Dermis blood vessel endothelial cell (primary cell): ENCODE measurements at regions not wholly inside any gene's neighbourhood (a gene's known extent, or its start where the extent isn't known, plus 50 kb on each side); places are given as distances from the start of the nearest gene placed in this dataset.
A peak's percentile ranks its signal among the peaks of the same experiment; 100 is the strongest.
"Not testable (repeated sequence)": the region's sequence is repeated elsewhere in the genome, so short reads cannot be mapped to it uniquely, and the experiment has no call there.

Experiments used
- DNase-seq: peaks from one replicate; pipeline ENCODE4 v3.0.0; 2010

DNA sequence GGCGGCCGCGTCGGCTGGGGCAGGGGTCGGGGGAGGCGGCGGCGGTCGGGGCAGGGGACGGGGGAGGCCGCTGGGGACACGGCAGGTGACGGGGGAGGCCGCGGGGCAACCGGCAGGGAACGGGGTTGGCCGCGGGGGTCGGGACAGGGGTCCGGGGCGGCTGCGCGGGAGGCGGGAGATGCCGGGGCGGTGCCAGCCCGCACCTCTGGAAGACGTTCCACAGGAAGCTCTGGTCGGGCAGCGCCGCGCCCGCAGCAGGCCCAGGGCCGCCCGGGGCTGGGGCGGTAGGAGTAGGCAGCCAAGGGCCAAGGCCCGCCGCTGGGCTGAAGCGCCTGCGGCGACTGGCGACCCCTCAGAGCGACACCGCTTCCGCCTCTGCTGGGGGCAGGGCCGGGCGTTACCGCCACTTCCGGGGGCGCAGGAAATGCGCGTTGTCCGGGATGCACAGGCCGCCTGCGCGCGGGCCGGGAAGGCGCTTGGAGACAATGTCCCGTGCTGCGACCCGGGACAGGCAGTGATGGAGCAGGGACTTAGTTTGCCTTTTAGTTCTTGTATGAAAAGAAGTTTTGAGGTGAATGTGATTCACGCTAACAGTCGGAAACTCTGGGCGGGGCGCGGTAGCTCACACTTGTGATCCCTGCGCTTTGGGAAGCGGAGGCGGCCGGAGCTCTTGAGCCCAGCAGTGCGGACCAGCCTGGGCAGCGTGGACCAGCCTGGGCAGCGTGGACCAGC is 110.0 kb upstream of the LPCAT1 start:
- DNase-seq, result peak; percentile 46

DNA sequence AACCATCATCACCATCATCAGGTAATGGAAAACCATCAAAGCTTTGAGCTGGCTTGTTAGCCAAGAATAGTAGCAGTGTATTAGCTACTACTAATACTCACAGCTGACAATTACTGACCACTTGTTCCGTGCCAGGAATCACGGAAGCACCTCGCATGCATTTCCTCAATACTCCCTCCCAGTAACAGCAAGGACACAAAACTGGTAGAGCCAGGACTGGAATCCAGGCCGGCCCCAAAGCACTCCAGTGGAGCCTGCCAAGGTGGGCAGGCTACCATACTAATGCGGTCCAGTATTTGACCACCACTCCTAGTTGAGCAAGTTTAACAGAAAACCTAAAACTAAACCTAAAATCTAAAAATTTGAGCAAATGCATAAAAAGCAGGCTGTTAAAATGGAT is 107.2 kb upstream of the LPCAT1 start:
- DNase-seq, result not testable (repeated sequence)

DNA sequence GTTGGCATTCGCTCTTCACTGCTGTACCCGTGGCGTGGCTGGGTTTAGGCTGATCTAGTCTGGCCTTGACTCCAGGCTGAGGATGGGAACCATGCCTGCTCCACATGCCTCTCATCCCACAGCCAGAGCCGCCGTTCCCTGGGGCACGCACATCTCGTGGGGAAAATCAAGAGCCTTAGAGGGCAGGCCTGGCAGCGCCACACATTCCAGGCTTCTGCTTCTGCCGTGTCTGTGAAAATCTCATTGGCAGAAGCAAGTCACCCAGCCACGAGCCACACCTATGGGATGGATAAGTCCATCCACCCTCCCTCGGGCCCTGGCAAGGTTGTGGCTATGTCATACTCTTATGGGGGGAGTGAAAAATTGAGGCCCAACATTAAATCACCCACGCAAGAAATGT is 102.6 kb upstream of the LPCAT1 start:
- not testable (repeated sequence) for DNase-seq

DNA sequence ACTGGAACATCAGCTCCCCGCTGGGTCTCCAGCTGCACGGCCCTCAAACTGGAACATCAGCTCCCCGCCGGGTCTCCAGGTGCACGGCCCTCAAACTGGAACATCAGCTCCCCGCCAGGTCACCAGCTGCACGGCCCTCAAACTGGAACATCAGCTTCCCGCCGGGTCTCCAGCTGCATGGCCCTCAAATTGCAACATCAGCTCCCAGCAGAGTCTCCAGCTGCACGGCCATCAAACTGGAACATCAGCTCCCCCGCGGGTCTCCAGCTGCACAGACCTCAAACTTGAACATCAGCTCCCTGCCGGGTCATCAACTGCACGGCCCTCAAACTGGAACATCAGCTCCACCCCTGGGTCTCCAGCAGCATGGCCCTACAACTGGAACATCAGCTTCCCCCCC is 95.8 kb upstream of the LPCAT1 start:
- not testable (repeated sequence) for DNase-seq

DNA sequence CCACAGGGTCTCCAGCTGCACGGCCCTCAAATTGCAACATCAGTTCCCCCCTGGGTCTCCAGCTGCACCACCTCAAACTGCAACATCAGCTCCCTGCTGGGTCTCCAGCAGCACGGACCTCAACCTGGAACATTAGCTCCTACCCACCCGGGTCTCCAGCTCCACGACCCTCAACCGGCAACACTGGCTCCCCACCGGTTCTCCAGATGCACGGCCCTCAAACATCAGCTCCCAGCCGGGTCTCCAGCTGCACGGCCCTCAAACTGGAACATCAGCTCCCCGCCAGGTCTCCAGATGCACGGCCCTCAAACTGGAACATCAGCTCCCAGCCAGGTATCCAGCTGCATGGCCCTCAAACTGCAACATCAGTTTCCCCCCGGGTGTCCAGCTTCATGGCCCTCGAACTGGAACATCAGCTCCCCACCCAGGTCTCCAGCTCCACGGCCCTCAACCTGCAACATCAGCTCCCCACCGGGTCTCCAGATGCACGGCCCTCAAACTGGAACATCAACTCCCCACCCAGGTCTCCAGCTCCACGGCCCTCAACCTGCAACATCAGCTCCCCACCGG is 94.6 kb upstream of the LPCAT1 start:
- DNase-seq, result not testable (repeated sequence)

DNA sequence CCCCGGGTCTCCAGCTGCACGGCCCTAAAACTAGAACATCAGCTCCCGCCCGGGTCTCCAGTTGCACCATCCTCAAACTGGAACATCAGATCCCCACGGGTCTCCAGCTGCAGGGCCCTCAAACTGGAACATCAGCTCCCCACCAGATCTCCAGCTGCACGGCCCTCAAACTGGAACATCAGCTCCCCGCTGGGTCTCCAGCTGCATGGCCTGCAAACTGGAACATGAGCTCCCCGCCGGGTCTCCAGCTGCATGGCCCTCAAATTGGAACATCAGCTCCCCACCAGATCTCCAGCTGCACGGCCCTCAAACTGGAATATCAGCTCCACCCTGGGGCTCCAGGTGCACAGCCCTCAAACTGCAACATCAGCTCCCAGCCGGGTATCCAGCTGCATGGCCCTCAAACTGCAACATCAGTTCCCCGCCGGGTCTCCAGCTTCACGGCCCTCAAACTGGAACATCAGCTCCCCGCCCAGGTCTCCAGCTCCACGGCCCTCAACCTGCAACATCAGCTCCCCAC is 93.5 kb upstream of the LPCAT1 start:
- not testable (repeated sequence) for DNase-seq

DNA sequence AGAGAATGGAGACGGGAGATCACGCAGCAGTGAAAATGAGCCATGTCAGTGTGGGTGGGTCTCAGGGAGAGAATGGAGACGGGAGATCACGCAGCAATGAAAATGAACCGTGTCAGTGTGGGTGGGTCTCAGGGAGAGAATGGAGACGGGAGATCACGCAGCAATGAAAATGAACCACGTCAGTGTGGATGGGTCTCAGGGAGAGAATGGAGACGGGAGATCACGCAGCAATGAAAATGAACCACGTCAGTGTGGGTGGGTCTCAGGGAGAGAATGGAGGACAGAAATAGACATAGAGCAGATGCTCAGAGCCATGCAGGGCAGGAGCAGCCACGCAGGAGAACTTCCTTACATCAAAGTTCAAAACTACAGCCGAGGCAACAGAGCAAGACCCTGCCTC is 89.8 kb upstream of the LPCAT1 start:
- DNase-seq, result not testable (repeated sequence)

DNA sequence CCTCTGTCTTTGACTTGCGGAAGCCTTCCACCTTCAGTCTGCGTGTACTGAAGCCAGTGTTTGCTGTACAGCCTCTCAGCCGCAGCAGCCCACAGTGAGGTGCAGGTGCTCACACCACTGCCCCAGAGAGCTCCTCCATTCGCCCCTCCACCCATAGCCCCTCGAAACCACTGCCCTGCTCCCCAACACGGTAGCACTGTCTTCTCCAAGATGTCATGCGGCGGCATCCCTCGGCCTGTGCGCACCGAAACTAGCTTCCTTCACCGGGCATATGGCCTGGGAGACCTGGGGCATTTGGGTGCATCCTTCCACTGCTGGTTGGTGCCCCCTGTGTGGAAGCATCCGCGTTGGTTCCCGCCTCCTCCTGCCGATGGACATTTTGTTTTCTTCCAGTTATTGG is 86.8 kb upstream of the LPCAT1 start:
- DNase-seq, result not testable (repeated sequence)

DNA sequence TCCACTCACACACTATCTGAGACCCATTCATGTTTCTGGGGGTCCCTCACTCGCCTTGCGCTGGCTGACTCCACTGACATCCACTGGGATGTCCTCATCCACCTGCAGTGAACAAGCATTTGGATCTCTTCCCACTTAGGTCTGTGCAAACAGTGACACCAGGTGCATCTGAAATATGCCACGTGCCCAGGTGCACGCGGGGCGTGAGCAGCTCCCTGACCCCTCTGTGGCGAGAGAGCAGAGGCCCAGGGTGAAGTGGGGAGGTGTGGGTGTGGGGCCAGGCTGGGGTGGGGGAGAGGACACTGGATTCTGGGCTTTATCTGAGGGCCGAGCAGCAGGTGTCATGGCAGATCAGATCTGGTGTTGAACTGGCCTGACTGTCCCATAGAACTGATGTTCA is 85.4 kb upstream of the LPCAT1 start:
- DNase-seq, result not testable (repeated sequence)

DNA sequence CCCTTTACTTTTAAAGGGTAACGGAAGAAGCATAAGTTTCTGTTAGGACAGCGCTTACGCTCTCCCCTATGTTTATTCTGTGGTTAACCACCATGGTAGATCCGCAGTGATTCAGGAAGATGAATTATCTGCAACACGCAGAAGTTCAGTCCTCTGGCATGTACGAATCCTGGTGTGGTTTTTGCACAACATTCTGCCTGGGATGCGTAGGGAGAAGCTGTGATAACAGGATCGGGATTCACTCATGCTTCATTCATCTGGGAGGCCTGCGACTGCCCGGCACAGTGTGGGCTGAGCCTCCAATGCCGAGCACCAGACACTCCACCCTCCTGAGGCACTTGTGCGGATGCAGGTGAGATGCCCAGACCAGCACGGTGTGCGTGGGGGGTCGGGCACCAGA is 84.6 kb upstream of the LPCAT1 start:
- DNase-seq, result not testable (repeated sequence)

DNA sequence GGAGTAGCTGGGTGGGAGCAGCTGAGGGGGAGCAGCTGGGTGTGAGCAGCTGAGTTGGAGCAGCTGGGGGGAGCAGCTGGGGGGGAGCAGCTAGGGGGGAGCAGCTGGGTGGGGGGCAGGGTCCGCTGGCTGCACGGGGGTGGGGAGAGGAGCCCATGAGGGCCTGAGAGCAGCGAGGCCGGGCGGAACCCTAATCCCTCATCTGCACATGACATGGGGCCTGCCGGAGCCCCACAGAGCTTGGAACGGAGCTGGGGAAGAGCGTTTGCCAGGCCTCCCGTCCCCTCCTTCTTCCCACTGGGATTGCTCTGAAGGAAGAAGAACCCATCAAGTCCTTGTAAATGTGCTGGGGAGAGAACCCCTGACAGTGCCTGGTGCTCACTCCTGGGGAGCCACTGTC is 83.2 kb upstream of the LPCAT1 start:
- not testable (repeated sequence) for DNase-seq

DNA sequence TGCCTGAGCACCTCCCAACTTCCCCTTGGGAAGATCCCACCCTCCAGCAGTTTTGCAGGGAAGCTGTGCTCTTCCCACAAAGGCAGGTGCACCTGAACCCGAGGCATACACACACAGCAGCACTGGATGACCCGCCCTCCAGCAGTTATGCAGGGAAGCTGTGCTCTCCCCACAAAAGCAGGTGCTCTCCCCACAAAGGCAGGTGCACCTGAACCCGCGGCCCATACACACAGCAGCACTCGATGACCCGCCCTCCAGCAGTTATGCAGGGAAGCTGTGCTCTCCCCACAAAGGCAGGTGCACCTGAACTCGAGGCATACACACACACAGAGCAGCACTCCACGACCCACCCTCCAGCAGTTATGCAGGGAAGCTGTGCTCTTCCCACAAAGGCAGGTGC is 80.2 kb upstream of the LPCAT1 start:
- DNase-seq, result not testable (repeated sequence)

DNA sequence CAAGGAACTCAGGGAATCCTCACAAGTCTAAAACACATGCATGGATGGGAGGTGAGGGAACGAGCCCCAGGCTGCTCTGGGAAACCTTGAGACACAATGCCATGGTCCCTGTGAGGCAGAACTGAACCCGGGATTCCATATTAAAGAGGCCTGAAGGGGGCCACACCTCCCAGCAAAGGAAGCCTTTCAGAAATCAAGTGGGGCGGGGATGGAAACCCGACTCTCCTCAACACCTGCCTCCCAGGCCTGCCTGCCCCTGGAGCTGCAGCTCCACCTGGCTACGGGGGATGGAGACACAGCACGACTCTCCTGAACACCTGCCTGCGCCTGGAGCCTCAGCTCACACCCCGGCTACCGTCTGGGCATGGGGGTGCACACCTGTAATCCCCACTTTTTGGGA is 77.8 kb upstream of the LPCAT1 start:
- peak; percentile 6 for DNase-seq

DNA sequence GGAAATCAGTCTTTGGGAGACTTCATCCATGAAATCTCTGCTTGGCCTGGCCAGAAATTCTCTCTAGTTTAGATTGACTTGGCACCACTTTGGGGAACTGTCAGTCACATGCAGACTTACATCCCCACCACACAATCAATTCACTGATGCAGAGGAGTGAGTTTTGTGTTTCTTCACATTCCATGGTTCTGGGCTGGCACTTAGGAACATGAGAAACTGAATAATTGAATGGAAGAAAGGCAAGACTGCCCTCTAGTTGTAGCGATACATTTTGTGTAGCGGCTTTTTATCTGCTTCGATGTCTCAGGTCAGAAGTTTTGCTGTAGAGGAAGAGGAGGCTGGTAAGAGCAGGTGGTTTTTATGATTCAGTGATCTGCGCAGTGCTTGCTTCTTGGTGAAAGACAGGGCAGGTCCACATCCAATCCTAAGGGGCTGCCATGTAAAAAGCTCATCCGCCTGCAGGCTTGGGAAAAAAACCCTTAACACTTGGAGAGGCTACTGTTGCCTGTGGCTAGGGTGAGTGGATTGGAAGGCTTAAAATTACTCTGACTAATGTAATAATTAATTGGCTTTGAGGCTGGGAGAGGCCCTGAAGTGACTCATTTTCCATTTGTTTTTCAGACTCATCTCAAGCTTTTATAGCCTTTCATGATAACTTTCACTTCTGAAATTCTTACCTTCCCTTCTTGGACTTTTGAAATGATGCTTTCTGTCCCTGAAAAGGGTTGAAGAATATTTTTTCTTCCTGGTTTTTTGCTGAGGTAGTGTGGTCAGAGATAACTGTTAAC is 75.4 kb upstream of the LPCAT1 start:
- DNase-seq, result peak; percentile 58

DNA sequence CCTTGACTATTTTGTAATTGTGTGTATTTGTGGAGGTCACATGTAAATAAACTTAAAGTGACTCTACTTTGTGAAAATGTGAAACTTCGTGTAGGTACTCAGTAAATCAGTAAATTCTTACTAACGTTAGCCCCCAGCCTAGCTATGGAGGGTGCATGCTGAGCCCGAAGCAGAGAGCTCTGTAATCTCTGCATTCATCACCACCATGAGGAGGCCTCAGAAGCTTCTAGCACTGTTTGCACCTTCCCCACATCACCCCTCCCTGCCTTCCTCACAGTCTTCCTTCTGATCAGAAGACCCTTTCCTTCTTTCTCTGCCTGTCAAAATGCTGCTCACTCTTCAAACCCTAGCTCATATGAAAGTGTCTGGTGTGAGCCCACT is 73.3 kb upstream of the LPCAT1 start:
- DNase-seq, result peak; percentile 29

DNA sequence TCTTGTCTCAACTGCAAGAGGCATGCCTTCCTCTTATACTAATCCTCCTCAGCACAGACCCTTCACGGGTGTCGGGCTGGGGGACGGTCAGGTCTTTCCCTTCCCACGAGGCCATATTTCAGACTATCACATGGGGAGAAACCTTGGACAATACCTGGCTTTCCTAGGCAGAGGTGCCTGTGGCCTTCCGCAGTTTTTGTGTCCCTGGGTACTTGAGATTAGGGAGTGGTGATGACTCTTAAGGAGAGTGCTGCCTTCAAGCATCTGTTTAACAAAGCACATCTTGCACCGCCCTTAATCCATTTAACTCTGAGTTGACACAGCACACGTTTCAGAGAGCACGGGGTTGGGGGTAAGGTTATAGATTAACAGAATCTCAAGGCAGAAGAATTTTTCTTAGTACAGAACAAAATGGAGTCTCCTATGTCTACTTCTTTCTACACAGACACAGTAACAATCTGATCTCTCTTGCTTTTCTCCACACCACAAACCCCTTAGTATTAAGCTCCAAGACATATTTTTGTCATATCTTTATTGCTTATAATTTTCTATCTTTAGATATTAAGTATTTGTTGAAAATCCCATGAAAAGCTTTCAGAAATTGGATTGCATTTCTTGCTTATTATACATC is 72.8 kb upstream of the LPCAT1 start:
- not testable (repeated sequence) for DNase-seq

DNA sequence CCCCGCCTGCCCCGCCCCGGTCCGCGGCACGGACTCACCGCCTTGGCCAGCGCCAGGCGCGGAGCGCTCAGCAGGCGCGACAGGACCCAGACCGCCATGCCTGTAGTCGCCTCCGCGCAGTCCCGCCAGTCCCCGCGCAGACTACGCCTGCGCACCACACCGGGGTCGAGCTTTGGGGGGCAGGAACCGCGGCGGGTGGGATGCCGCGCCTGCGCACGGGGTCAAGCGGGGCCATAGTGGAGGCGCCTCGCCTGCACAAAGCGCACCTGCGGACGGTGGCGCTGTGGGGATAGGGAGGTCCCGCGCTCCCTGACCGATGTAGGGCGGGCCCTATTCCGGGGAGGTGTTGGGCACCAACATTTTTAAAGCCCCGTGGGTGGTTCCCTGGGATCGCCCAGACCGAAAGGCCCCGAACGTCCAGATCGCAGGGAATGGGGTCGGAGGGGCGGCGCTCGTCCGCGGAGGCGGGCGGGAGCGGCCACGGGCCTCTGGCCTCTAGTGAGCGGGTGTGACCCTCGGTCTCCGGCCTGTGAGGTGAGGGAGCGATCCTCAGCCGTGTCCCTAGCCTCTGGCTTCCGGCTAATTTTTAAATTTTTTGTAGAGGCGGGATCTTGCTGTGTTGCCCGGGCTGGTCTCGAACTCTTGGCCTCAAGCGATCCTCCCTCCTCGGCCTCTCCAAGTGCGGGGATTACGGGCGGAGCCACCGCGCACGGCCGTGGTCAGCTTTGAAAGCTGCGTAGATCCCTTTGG is 70.8 kb upstream of the LPCAT1 start:
- peak; percentile 85 for DNase-seq

DNA sequence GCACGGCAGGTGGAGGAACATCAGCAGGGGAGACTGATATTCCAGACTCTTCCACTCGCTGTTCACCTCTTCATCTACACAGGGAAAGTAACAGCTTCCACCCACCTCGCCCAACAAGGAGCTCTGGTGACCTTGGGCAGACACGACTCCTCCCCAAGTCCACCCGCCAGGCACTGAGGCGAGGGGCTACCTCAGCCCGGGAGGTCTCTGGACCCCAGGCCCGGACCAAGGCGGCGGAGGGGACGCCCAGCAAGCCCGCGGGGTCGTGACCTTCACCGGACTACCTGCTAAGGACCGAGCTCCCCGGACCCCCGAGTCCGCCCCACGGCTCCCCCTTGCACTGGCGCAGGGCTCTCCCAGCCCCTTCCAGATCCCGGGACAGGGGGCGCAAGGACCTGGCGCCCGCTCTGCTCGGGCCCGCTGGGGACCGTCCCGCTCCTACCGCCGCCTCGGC is 70.2 kb upstream of the LPCAT1 start:
- peak; percentile 14 for DNase-seq

DNA sequence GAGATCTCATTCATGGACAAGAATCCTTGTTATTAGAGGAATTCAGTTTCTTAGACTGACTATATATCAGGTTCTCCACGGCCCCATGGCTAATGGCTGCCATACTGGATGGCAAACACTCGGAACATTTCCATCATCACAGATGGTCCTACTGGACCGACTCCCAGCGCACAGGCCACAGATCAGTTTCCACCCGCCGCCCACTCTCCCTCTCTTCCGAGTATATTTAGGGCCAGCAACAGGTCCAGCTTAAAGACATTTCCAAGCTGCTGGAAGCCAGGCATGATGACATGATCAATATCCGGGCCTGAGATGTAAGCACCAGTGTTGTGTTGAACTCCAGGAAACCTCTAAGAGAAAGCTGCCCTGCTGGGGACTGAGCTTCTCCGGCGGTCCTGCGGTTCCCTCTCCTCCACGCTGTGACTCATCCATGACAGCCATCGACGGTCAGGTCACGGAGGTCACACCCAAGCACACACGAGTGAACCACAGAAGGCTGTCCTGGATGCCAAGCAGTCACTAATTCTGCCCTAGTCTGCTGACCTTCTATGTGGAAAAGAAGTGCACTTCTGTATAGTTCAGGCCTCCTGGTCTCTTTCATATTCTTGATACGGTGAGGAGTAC is 64.4 kb upstream of the LPCAT1 start:
- DNase-seq, result not testable (repeated sequence)

DNA sequence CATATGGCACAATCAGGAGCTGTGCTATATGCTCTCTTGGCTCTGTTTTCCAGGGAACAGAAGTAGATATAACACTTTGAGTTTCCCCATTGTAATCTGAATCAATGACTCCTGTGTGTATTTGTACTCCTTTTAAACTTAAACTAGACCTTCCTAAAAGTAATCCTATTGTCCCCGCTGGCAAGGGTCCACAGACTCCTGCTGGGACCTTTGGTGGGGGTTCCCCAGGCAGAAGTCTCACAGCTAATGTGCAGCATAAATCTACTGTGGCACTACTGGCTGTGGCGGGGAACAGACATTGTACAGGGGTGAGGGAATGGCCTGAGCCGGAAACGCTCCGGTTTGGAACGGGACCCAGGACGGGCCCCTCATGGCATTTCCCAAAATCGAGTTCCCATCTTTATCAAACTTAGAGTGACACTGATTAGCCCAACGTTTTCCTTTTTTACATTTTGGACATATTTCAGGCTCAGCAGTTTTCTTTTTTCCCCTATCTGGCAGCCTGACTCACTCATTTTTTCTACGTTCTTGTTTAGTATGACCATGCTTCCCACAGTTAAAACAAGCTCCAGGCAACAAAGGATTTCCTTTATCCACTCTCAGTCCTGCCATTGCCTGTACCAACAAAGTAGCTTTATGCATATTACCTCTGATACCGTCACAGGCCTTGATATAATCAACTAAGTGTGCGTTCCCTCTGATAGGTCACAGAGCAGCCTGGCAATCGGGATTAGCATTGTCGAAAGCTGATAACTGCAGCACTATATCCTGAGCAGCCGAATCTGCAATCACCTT is 59.5 kb upstream of the LPCAT1 start:
- DNase-seq, result not testable (repeated sequence)

DNA sequence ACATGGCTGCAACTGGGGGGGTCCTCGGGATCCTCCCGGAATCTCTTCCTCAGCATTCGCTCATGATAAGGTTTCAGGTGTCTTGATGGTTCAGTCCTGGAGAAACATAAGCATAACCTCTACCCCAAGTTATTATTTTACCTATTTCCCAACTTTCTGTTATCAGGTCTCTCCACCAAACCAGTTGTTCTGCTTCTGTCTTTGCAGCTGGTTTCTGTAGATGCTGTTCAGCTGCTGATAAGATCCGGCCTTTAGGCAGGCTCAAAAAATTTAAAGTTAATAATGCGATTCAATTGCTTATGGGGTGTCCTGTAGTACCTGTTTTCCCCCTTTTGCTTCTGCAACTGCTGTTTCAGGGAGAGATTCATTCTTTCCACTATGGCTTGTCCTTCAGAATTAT is 55.6 kb upstream of the LPCAT1 start:
- DNase-seq, result not testable (repeated sequence)
